ENCODE measurements at regions not wholly inside any gene's neighbourhood (a gene's known extent, or its start where the extent isn't known, plus 50 kb on each side); places are given as distances from the start of the nearest gene placed in this dataset.
A peak's percentile ranks its signal among the peaks of the same experiment; 100 is the strongest.

DNA sequence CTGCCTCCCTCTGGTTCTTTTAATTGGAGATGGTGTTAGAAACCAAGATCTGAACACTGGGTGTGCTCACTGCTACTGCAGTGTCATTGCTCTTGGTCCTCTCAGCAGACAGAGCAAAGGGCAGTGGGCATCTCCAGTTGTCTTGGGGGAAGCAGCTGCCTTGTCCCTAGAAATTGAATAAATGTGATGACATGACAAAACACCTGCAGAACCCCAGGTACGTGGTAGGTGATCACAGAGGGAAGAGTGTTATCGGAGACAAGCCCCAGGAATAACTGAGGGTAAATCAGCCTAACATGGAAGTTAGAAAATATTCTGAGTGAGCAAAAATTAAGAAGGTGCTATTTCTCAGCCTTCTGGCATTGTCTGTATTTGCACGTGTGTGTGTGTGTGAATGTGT lies 311.9 kb upstream of the HDAC4 start:
- intact Hi-C loops (cut with DNase I; ENCODE audit: low total_unique reads) = no loop called here
- no peaks in the 10 kb centered on the region for H3K36me3 ChIP-seq
- H3K27ac ChIP-seq = no peak overlapping the region
- peaks cover 0 to 10% (median 8%) of the 10 kb centered on the region in 4 donors for H3K4me1 ChIP-seq
- H3K27me3 ChIP-seq = no peaks in the 10 kb centered on the region
- WGBS, 5 donors = 86 to 94% (median 91%) methylated on average over 3 of the region's 3 CpGs
- TF ChIP-seq POLR2AphosphoS5 (IDR thresholded peaks at IDR 0.05) (no peak), EP300 (IDR thresholded peaks at IDR 0.05) (no peak)
- H3K9me3 ChIP-seq = peaks cover 4 to 41% (median 36%) of the 10 kb centered on the region in 4 donors
- no peak overlapping the region for H3K4me3 ChIP-seq
- DNase-seq = no peak

DNA sequence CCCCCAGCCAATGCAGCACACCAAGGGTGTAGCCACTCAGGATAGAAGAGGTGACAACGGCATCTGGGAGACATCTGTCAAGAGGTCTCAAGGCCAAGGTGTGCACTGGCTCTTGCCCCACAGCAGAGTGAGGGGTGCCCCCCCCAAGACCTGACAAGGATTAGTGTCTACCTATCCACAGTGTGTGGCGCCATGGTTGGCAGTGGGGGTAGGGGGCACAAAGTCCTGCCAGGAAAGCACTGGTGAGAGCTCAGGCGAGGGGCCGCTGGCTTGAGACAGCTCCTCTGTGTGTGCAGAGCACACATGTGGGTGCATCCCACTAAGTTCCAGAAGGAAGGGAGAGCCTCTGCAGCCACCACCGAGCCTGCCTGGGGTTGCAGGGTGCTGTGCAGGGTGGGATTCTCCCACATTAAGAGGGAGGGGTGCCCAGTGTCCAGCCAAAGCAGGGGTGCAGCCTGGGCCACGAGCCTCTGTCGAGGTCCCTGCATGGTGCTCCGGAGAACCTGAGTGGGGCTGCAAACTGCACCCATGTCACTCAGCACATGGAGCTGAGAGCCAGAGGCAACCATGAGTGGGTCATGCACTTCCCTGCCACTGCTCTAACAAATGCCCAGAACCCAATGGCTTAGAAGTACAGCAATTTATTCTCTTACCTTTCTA lies 311.2 kb upstream of the HDAC4 start:
- Histone ChIP-seq H3K27me3 (no peaks in the 10 kb centered on the region), H3K9me3 (peaks cover 4 to 41% (median 36%) of the 10 kb centered on the region in 4 donors), H3K27ac (no peak overlapping the region), H3K36me3 (no peaks in the 10 kb centered on the region), H3K4me1 (peaks cover 0 to 5% (median 3%) of the 10 kb centered on the region in 4 donors), H3K4me3 (no peak overlapping the region)
- 83 to 96% (median 85%) methylated on average over 4 to 8 of the region's 8 CpGs for WGBS, 5 donors
- intact Hi-C loops (cut with DNase I; ENCODE audit: low total_unique reads) = no loop called here
- peak in 1 of 2 donors; percentile 11 for DNase-seq
- TF ChIP-seq, protein P1, sequence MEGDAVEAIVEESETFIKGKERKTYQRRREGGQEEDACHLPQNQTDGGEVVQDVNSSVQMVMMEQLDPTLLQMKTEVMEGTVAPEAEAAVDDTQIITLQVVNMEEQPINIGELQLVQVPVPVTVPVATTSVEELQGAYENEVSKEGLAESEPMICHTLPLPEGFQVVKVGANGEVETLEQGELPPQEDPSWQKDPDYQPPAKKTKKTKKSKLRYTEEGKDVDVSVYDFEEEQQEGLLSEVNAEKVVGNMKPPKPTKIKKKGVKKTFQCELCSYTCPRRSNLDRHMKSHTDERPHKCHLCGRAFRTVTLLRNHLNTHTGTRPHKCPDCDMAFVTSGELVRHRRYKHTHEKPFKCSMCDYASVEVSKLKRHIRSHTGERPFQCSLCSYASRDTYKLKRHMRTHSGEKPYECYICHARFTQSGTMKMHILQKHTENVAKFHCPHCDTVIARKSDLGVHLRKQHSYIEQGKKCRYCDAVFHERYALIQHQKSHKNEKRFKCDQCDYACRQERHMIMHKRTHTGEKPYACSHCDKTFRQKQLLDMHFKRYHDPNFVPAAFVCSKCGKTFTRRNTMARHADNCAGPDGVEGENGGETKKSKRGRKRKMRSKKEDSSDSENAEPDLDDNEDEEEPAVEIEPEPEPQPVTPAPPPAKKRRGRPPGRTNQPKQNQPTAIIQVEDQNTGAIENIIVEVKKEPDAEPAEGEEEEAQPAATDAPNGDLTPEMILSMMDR (IDR thresholded peaks at IDR 0.05) = no peak

DNA sequence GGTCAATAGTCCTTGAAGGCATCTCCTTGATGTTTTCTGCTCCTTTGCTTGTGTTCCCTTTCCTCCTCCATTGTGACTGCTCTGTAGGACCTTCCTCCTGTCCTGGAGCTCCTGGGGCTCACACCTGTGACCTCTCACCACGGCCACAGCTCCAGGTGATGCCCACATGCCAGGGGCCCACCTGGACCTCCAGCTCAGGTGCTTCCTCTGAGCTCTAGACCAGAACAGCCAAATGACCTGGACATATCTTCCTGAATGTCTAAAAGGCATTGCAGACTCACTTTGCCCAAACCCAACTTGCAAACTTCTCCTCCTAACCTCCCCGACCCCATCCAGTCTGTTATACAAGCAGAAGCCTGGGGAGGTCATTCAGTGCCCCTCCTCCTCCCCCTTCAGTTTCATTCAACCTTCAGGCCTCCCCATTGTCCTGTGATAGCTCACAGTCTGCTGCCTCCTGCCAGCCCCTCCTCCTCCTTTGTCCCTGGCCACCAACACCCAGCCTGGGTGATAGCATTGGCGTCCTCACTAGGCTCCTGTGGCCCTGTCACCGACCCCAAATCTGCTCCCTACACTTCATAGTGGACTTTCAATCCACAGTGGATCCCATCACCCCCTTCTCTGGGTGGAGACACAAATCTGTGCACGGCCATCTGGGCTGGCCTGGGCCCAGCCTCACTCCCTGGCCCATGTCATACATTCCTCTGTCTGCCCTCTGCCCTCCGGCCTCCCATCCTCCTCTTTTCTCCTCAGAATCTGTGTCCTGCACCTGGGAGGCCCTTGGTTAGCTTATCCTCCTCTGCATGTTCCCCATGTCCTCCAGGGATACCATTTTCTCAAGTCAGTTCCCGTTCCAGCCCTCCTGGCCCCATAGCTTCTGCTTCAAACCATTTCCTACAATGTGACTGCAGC lies 310.4 kb upstream of the HDAC4 start:
- WGBS, 5 donors = 45 to 68% (median 54%) methylated on average over 7 of the region's 7 CpGs
- Histone ChIP-seq H3K27ac (no peak overlapping the region), H3K27me3 (no peaks in the 10 kb centered on the region), H3K4me1 (peaks cover 0 to 4% (median 2%) of the 10 kb centered on the region in 4 donors), H3K4me3 (no peak overlapping the region), H3K9me3 (peaks cover 4 to 41% (median 36%) of the 10 kb centered on the region in 4 donors), H3K36me3 (no peaks in the 10 kb centered on the region)
- peak in 1 of 2 donors; percentile 8 for DNase-seq
- intact Hi-C loops (cut with DNase I; ENCODE audit: low total_unique reads) = no loop called here
- TF ChIP-seq EP300 (IDR thresholded peaks at IDR 0.05) = no peak
- no peak for TF ChIP-seq POLR2AphosphoS5 (IDR thresholded peaks at IDR 0.05)
- TF ChIP-seq, protein P1 (IDR thresholded peaks at IDR 0.05) = no peak

DNA sequence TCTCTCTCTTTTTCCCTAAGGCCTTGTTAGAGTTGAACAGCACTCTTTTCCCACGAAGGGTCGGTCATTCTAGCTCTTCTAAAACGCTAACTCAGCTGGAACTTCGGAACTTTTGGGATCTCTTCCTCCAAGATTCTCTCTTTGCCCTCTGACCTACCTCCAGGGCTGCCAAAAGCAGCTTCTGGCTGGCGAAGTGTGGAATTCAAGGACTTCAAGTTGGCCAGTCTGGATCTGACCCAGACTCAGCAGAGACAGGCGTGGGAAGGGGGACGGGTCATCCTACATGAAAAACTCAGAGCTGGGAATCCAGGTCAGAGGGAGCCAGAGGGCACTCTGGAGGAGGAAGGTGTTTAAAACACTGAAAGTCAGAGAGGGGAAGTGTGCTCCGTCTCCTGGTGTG lies 305.5 kb upstream of the HDAC4 start:
- no peak overlapping the region for H3K4me3 ChIP-seq
- intact Hi-C loops (cut with DNase I; ENCODE audit: low total_unique reads) = no loop called here
- peaks cover 0 to 28% (median 16%) of the 10 kb centered on the region in 4 donors for H3K9me3 ChIP-seq
- 33 to 48% (median 38%) methylated on average over 8 of the region's 8 CpGs for WGBS, 5 donors
- peak in 1 of 2 donors; percentile 30 for DNase-seq
- H3K36me3 ChIP-seq = no peaks in the 10 kb centered on the region
- H3K27ac ChIP-seq = no peak overlapping the region
- no peaks in the 10 kb centered on the region for H3K27me3 ChIP-seq
- no peak for TF ChIP-seq EP300 (IDR thresholded peaks at IDR 0.05)
- TF ChIP-seq POLR2AphosphoS5 (IDR thresholded peaks at IDR 0.05) = no peak
- no peak for TF ChIP-seq POLR2A (IDR thresholded peaks at IDR 0.05)
- TF ChIP-seq, protein P1 (IDR thresholded peaks at IDR 0.05) = no peak
- peaks cover 0 to 6% (median 2%) of the 10 kb centered on the region in 4 donors for H3K4me1 ChIP-seq

Data from stomach (tissue), 8 donors.